A549 (cell line): ENCODE measurements at regions not wholly inside any gene's neighbourhood (a gene's known extent, or its start where the extent isn't known, plus 50 kb on each side); places are given as distances from the start of the nearest gene placed in this dataset.

Source experiments
- BHLHE40 ChIP-seq: IDR thresholded peaks from 2 replicates; pipeline ENCODE4 v1.6.1; 2012; ENCODE audit warnings: low read depth, low read length, inconsistent platforms
- CBX2 ChIP-seq: fragments of 200-600 bp; sonication (generic); IDR thresholded peaks from 2 replicates; pipeline ENCODE4 v1.6.1; 2016; ENCODE audit warnings: low read depth, mild to moderate bottlenecking, borderline replicate concordance
- CEBPB ChIP-seq, 2 experiments: fragments of >200 bp in 1 of 2; sonication (Bioruptor Twin) in 1 of 2; formaldehyde crosslinking in 1 of 2; IDR thresholded peaks; 2 replicates each; pipeline ENCODE4 v1.6.1; 2012 to 2016
- CTCF ChIP-seq: fragments of >200 bp; sonication (Bioruptor Twin); formaldehyde crosslinking; IDR thresholded peaks from 3 replicates; pipeline ENCODE4 v1.5.1; 2016
- E2F6 ChIP-seq: IDR thresholded peaks from 2 replicates; pipeline ENCODE4 v1.6.1; 2012; ENCODE audit warnings: low read depth, borderline replicate concordance
- JUN ChIP-seq, 2 experiments: fragments of >200 bp; sonication (Bioruptor Twin); formaldehyde crosslinking; IDR thresholded peaks; 2 replicates in 1 of 2; 3 replicates in 1 of 2; pipeline ENCODE4 v1.6.1; 2016 to 2017
- KDM5A ChIP-seq: fragments of 200-600 bp; sonication (generic); IDR thresholded peaks from 2 replicates; pipeline ENCODE4 v1.6.1; 2016; ENCODE audit warnings: antibody characterized with exemption, mild to moderate bottlenecking
- MYC ChIP-seq: IDR thresholded peaks from 2 replicates; pipeline ENCODE4 v1.6.1; 2012; ENCODE audit warnings: mild to moderate bottlenecking, inconsistent platforms, low read length, improper control_type of control experiment, borderline replicate concordance
- PBX3 ChIP-seq: IDR thresholded peaks from 2 replicates; pipeline ENCODE4 v1.6.1; 2012
- POLR2A ChIP-seq: IDR thresholded peaks from 2 replicates; pipeline ENCODE4 v1.6.1; 2012; ENCODE audit warnings: mild to moderate bottlenecking, low read length
- POLR2AphosphoS2 ChIP-seq: conservative IDR thresholded peaks from 2 replicates; pipeline ENCODE4 v1.6.1; 2012; ENCODE audit warnings: low read length, improper control_type of control experiment, inconsistent platforms
- RAD21 ChIP-seq, 2 experiments: fragments of >200 bp in 1 of 2; sonication (Bioruptor Twin) in 1 of 2; formaldehyde crosslinking in 1 of 2; IDR thresholded peaks in 1 of 2; conservative IDR thresholded peaks in 1 of 2; 2 replicates in 1 of 2; 3 replicates in 1 of 2; pipeline ENCODE4 v1.6.1; 2012 to 2018; ENCODE audit warnings: inconsistent platforms in 1 of 2
- REST ChIP-seq: fragments of 200-600 bp; sonication (generic); IDR thresholded peaks from 2 replicates; pipeline ENCODE4 v1.6.1; 2016; ENCODE audit warnings: antibody characterized with exemption, mild to moderate bottlenecking, moderate library complexity
- RFX5 ChIP-seq: fragments of 450-650 bp; IDR thresholded peaks from 2 replicates; pipeline ENCODE4 v1.7.1; 2014; ENCODE audit warnings: antibody characterized with exemption, mild to moderate bottlenecking, moderate library complexity

- TF ChIP-seq CBX2 (no peak), POLR2AphosphoS2 (no peak), POLR2A (no peak), MYC (no peak), E2F6 (no peak), CTCF (no peak), KDM5A (no peak), REST (no peak), CEBPB (IDR thresholded peaks at IDR 0.05) (no peak), RFX5 (no peak), RAD21 (conservative IDR thresholded peaks at IDR 0.05 in 1 of 2, IDR thresholded peaks at IDR 0.05 in 1 of 2) (no peak), JUN (IDR thresholded peaks at IDR 0.05) (no peak), BHLHE40 (no peak), PBX3 (no peak)
These were observed 86.0 kb downstream of the NREP start for GRCh38 chr5:111670826-111671492.
